A549 (cell line): ENCODE measurements at regions not wholly inside any gene's neighbourhood (a gene's known extent, or its start where the extent isn't known, plus 50 kb on each side); places are given as distances from the start of the nearest gene placed in this dataset.

ENCODE experiments used
- ATAC-seq, 2 experiments: fragments of 200-7000 bp in 1 of 2; fragments of >200 bp in 1 of 2; cut with Nextera tagmentation in 1 of 2; cut with Tn5 transposase in 1 of 2; 3 replicates each; pipeline versions ENCODE4 v1.8.0 to v1.9.1; 2018 to 2020; ENCODE audit warnings: mild to moderate bottlenecking in 1 of 2, moderate library complexity in 1 of 2
- CTCF ChIA-PET: fragments of 300-600 bp; sonication (Branson Sonifier 250); formaldehyde crosslinking; extraction: SDS; loops from one replicate; lab custom pipeline; 2021; ENCODE audit warnings: antibody characterized with exemption, inconsistent platforms; lab: Yijun Ruan, JAX
- POLR2A ChIA-PET: fragments of 350-600 bp; formaldehyde crosslinking; extraction: SDS; loops from one replicate; lab custom pipeline; 2021; ENCODE audit warnings: antibody characterized with exemption, inconsistent platforms; lab: Yijun Ruan, JAX
- DNase-seq, 2 experiments: peaks; one replicate each; pipeline versions ENCODE4 v3.0.0 to v3.0.0-alpha.2; 2011 to 2016; ENCODE audit warnings: low read depth in 1 of 2, low spot score in 1 of 2
- FAIRE-seq: peaks from 2 replicates; lab custom pipeline; 2011; peaks lifted over from hg19 to GRCh38; lab: Jason Lieb, UNC
- H3K27ac ChIP-seq, 2 experiments: fragments of >200 bp; sonication (Bioruptor Twin); formaldehyde crosslinking; 3 replicates each; pipeline ENCODE4 v1.5.1; 2016 to 2017
- H3K4me1 ChIP-seq: fragments of >200 bp; sonication (Bioruptor Twin); formaldehyde crosslinking; 3 replicates; pipeline ENCODE4 v1.6.1; 2016
- H3K4me2 ChIP-seq: fragments of >200 bp; sonication (Bioruptor Twin); formaldehyde crosslinking; 3 replicates; pipeline ENCODE4 v1.6.1; 2016
- H3K4me3 ChIP-seq: fragments of >200 bp; sonication (Bioruptor Twin); formaldehyde crosslinking; 3 replicates; pipeline ENCODE4 v1.5.1; 2016
- H3K9me3 ChIP-seq: fragments of >200 bp; sonication (Bioruptor Twin); formaldehyde crosslinking; 3 replicates; pipeline ENCODE4 v1.6.1; 2016
- BHLHE40 ChIP-seq: IDR thresholded peaks from 2 replicates; pipeline ENCODE4 v1.6.1; 2012; ENCODE audit warnings: low read depth, low read length, inconsistent platforms
- CBX8 ChIP-seq: fragments of 200-600 bp; sonication (generic); IDR thresholded peaks from 2 replicates; pipeline ENCODE4 v1.6.1; 2016
- CTCF ChIP-seq: fragments of >200 bp; sonication (Bioruptor Twin); formaldehyde crosslinking; IDR thresholded peaks from 3 replicates; pipeline ENCODE4 v1.5.1; 2016
- FOXS1 ChIP-seq: fragments of 250-450 bp; sonication (Bioruptor Pico); IDR thresholded peaks from 2 replicates; pipeline ENCODE4 v1.5.0; 2020; ENCODE audit warnings: mild to moderate bottlenecking, moderate library complexity
- GATA3 ChIP-seq: IDR thresholded peaks from 2 replicates; pipeline ENCODE4 v1.6.1; 2012; ENCODE audit warnings: borderline replicate concordance
- HEYL ChIP-seq: fragments of 250-450 bp; sonication (Bioruptor Pico); IDR thresholded peaks from 2 replicates; pipeline ENCODE4 v1.8.0; 2021; ENCODE audit warnings: mild to moderate bottlenecking, moderate library complexity
- HOXB13 ChIP-seq: fragments of 250-450 bp; sonication (Bioruptor Pico); IDR thresholded peaks from 2 replicates; pipeline ENCODE4 v1.5.0; 2020; ENCODE audit warnings: low read depth, mild to moderate bottlenecking, moderate library complexity
- JUN ChIP-seq, 2 experiments: fragments of >200 bp; sonication (Bioruptor Twin); formaldehyde crosslinking; IDR thresholded peaks; 2 replicates in 1 of 2; 3 replicates in 1 of 2; pipeline ENCODE4 v1.6.1; 2016 to 2017
- KDM5A ChIP-seq: fragments of 200-600 bp; sonication (generic); IDR thresholded peaks from 2 replicates; pipeline ENCODE4 v1.6.1; 2016; ENCODE audit warnings: antibody characterized with exemption, mild to moderate bottlenecking
- MAZ ChIP-seq: fragments of 150-350 bp; IDR thresholded peaks from 2 replicates; pipeline ENCODE4 v1.6.1; 2014; ENCODE audit warnings: antibody characterized with exemption, low read depth, low read length, borderline replicate concordance
- MYC ChIP-seq: IDR thresholded peaks from 2 replicates; pipeline ENCODE4 v1.6.1; 2012; ENCODE audit warnings: mild to moderate bottlenecking, inconsistent platforms, low read length, improper control_type of control experiment, borderline replicate concordance
- NFE2L2 ChIP-seq: fragments of 150-350 bp; conservative IDR thresholded peaks from 2 replicates; pipeline ENCODE4 v1.6.1; 2014; ENCODE audit warnings: low read length
- NR3C1 ChIP-seq: fragments of >200 bp; sonication (Bioruptor Twin); formaldehyde crosslinking; IDR thresholded peaks from 3 replicates; pipeline ENCODE4 v1.6.1; 2017
- PHF8 ChIP-seq: fragments of 200-600 bp; sonication (generic); IDR thresholded peaks from 2 replicates; pipeline ENCODE4 v1.6.1; 2016; ENCODE audit warnings: low read depth, mild to moderate bottlenecking, antibody characterized with exemption, moderate library complexity, borderline replicate concordance
- POLR2A ChIP-seq: IDR thresholded peaks from 2 replicates; pipeline ENCODE4 v1.6.1; 2012; ENCODE audit warnings: mild to moderate bottlenecking, low read length
- RFX5 ChIP-seq: fragments of 450-650 bp; IDR thresholded peaks from 2 replicates; pipeline ENCODE4 v1.7.1; 2014; ENCODE audit warnings: antibody characterized with exemption, mild to moderate bottlenecking, moderate library complexity
- RNF2 ChIP-seq: fragments of 200-600 bp; sonication (generic); IDR thresholded peaks from 2 replicates; pipeline ENCODE4 v1.6.1; 2016; ENCODE audit warnings: low read depth, mild to moderate bottlenecking, antibody characterized with exemption, moderate library complexity, borderline replicate concordance
- TFCP2L1 ChIP-seq: fragments of 250-450 bp; sonication (Bioruptor Pico); IDR thresholded peaks from 2 replicates; pipeline ENCODE4 v1.5.0; 2021; ENCODE audit warnings: mild to moderate bottlenecking
- TP53 ChIP-seq: fragments of 250-450 bp; sonication (Bioruptor Pico); IDR thresholded peaks from 2 replicates; pipeline ENCODE4 v1.5.0; 2021; ENCODE audit warnings: mild to moderate bottlenecking, moderate library complexity
- ZFP36 ChIP-seq: fragments of 450-650 bp; IDR thresholded peaks from 2 replicates; pipeline ENCODE4 v1.6.1; 2014; ENCODE audit warnings: borderline replicate concordance; ENCODE audit not compliant: partially characterized antibody
- WGBS: methylation state at CpG from one replicate; pipeline ENCODE4 v1.1.6; 2017; ENCODE audit errors: missing lambda C conversion rate; 5-methylcytosine and 5-hydroxymethylcytosine counted together
- TF ChIP-seq, protein P1 (sequence below): fragments of 250-450 bp; sonication (Bioruptor Pico); IDR thresholded peaks from 2 replicates; pipeline ENCODE4 v1.5.0; 2021; ENCODE audit warnings: mild to moderate bottlenecking, moderate library complexity, borderline replicate concordance
- TF ChIP-seq, protein P2 (sequence below): IDR thresholded peaks from 2 replicates; pipeline ENCODE4 v1.6.1; 2012

DNA sequence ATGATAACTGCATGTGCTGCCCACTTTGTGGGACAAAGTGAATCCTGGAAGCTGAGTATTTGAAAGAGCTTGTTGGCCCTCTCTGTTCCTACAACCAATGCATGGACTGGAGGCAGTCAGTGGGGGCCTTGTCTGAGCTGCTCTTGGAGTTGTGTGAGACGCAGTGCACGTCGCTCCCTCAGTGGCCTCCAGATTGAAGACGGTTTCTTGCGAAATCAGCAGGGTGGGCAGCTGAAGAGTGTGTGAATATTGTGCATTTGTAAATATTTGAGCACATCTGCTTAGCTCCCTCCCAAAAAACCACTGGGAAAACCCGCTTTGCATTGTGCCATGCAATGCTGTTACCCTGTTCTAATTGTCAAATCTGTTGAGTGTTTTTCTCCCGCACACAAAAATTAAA is 782.8 kb downstream of the PLCL1 start:
- no peak overlapping the region for H3K27ac ChIP-seq
- WGBS: 22% methylated on average over 7 of the region's 7 CpGs
- H3K4me2 ChIP-seq: no peak overlapping the region
- H3K9me3 ChIP-seq: no peaks in the 10 kb centered on the region
- H3K4me3 ChIP-seq: no peak overlapping the region
- POLR2A ChIA-PET: no interaction called here
- ATAC-seq (no peak), DNase-seq (no peak)
- TF ChIP-seq HOXB13 (CRISPR knock-in tag) (no peak), ZFP36 (no peak), MAZ (no peak), FOXS1 (CRISPR knock-in tag) (no peak), RFX5 (no peak), PHF8 (no peak), POLR2A (no peak), KDM5A (no peak), TFCP2L1 (no peak), NFE2L2 (no peak), BHLHE40 (no peak), CBX8 (no peak), GATA3 (no peak), HEYL (no peak), JUN (IDR thresholded peaks at IDR 0.05) (no peak)
- TF ChIP-seq, protein P1, sequence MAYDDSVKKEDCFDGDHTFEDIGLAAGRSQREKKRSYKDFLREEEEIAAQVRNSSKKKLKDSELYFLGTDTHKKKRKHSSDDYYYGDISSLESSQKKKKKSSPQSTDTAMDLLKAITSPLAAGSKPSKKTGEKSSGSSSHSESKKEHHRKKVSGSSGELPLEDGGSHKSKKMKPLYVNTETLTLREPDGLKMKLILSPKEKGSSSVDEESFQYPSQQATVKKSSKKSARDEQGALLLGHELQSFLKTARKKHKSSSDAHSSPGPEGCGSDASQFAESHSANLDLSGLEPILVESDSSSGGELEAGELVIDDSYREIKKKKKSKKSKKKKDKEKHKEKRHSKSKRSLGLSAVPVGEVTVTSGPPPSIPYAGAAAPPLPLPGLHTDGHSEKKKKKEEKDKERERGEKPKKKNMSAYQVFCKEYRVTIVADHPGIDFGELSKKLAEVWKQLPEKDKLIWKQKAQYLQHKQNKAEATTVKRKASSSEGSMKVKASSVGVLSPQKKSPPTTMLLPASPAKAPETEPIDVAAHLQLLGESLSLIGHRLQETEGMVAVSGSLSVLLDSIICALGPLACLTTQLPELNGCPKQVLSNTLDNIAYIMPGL: no peak
- TF ChIP-seq, all 56 proteins: peak for 0
- H3K4me1 ChIP-seq: no peaks in the 10 kb centered on the region
- CTCF ChIA-PET: no interaction called here
- no peak for FAIRE-seq

DNA sequence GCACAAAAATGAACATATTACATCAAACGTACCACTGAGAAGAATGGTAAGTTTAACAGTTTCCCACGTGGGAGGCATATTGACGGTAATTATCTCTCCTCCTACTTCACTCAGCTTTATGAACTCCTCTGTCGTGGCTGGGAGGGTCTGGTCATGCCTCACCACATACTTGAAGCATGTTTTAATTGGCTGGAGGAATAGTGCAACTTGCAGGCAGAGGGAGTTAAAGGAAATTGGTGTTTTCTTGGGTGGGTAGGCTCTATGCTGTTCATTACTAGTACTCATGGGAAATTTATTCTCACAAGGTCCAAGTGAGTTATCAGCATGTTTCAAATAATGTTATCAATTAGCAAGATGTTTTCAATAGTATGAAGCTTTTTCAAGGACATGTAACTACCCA is 767.0 kb downstream of the PLCL1 start:
- FAIRE-seq (no peak), DNase-seq (no peak), ATAC-seq (no peak)
- Histone ChIP-seq H3K4me3 (no peak overlapping the region), H3K4me1 (no peaks in the 10 kb centered on the region), H3K27ac (no peak overlapping the region), H3K9me3 (no peaks in the 10 kb centered on the region), H3K4me2 (no peak overlapping the region)
- ChIA-PET CTCF (no interaction called here), POLR2A (no interaction called here)
- TF ChIP-seq, protein P2, sequence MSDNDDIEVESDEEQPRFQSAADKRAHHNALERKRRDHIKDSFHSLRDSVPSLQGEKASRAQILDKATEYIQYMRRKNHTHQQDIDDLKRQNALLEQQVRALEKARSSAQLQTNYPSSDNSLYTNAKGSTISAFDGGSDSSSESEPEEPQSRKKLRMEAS: no peak
- 3% methylated on average over 4 of the region's 4 CpGs for WGBS

GRCh38 chr2:198558176-198558575 is 753.8 kb downstream of the PLCL1 start:
- H3K4me3 ChIP-seq: no peak overlapping the region
- FAIRE-seq (no peak), DNase-seq (no peak), ATAC-seq (no peak)
- 0% methylated on average over 2 of the region's 2 CpGs for WGBS
- TF ChIP-seq, protein P1: no peak
- no peak for TF ChIP-seq CTCF
- TF ChIP-seq MYC: no peak
- TF ChIP-seq NR3C1: no peak
- TF ChIP-seq TP53 (CRISPR knock-in tag): no peak
- no peak for TF ChIP-seq RNF2
- no peaks in the 10 kb centered on the region for H3K9me3 ChIP-seq
- no peaks in the 10 kb centered on the region for H3K4me1 ChIP-seq
- H3K27ac ChIP-seq: no peak overlapping the region
- ChIA-PET POLR2A (no interaction called here), CTCF (no interaction called here)
- H3K4me2 ChIP-seq: no peak overlapping the region
